ENCODE measurements at regions not wholly inside any gene's neighbourhood (a gene's known extent, or its start where the extent isn't known, plus 50 kb on each side); places are given as distances from the start of the nearest gene placed in this dataset.

DNA sequence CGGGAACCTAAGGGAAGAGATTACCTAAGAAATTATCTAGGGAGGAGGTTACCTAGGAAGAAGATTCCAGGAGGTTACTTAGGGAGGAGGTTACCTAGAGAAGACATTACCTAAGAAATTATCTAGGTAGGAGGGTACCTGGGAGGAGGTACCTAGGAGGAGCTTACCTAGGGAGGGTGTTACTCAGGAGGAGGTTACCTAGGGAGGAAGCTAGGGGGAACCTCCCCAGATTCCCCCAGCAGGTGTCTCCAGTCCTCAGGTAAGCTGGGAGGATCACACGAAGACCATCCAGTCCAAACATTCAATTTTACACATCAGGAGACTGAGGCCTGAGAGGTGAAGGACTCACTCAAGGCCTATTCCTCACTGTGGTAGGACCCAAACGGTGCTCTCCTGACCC, 482.8 kb downstream of the TBC1D22A start:
- DNase-seq (ENCODE audit: low spot score) (no peak), ATAC-seq (no peak)
- no peak overlapping the region for H3K27ac ChIP-seq (ENCODE audit: low read depth)
- H3K4me3 ChIP-seq = no peak overlapping the region
- no peaks in the 10 kb centered on the region for H3F3A ChIP-seq (replicated peaks; ENCODE audit: low read depth)
- Mint-ChIP-seq H3K4me1 (no peaks in the 10 kb centered on the region), H3K4me3 (no peak overlapping the region), H3K27ac (no peak overlapping the region), H3K27me3 (ENCODE audit: insufficient read depth, low read depth, poor library complexity) (peaks cover 4% of the 10 kb centered on the region), H3K9me3 (peaks cover 68% of the 10 kb centered on the region), H3K36me3 (ENCODE audit: low read depth) (peaks cover 44% of the 10 kb centered on the region)
- no peaks in the 10 kb centered on the region for H4K20me1 ChIP-seq (replicated peaks; ENCODE audit: insufficient read depth)
- H3K4me2 ChIP-seq = no peak overlapping the region
- H3K36me3 ChIP-seq (ENCODE audit: insufficient read depth) = peaks cover 9% of the 10 kb centered on the region
- TF ChIP-seq ZNF331 (CRISPR knock-in tag; IDR thresholded peaks at IDR 0.05; ENCODE audit: low read depth) (no peak), CREB1 (CRISPR knock-in tag; IDR thresholded peaks at IDR 0.05; ENCODE audit: low read depth) (no peak), EZH2 (IDR thresholded peaks at IDR 0.05; ENCODE audit: low read depth, unreplicated experiment) (no peak), STAT1 (IDR thresholded peaks at IDR 0.05; ENCODE audit: unreplicated experiment) (no peak), JUNB (IDR thresholded peaks at IDR 0.05; ENCODE audit: unreplicated experiment) (no peak), POLR2AphosphoS5 (IDR thresholded peaks at IDR 0.05; ENCODE audit: low read depth) (no peak), NANOG (IDR thresholded peaks at IDR 0.05; ENCODE audit: borderline replicate concordance) (no peak), CTCF (conservative IDR thresholded peaks at IDR 0.05; ENCODE audit: low read depth in 2 of 2) (no peak), ZNF114 (CRISPR knock-in tag; IDR thresholded peaks at IDR 0.05) (no peak), EZH2phosphoT487 (IDR thresholded peaks at IDR 0.05; ENCODE audit: unreplicated experiment) (no peak)
- TF ChIP-seq, protein P1, sequence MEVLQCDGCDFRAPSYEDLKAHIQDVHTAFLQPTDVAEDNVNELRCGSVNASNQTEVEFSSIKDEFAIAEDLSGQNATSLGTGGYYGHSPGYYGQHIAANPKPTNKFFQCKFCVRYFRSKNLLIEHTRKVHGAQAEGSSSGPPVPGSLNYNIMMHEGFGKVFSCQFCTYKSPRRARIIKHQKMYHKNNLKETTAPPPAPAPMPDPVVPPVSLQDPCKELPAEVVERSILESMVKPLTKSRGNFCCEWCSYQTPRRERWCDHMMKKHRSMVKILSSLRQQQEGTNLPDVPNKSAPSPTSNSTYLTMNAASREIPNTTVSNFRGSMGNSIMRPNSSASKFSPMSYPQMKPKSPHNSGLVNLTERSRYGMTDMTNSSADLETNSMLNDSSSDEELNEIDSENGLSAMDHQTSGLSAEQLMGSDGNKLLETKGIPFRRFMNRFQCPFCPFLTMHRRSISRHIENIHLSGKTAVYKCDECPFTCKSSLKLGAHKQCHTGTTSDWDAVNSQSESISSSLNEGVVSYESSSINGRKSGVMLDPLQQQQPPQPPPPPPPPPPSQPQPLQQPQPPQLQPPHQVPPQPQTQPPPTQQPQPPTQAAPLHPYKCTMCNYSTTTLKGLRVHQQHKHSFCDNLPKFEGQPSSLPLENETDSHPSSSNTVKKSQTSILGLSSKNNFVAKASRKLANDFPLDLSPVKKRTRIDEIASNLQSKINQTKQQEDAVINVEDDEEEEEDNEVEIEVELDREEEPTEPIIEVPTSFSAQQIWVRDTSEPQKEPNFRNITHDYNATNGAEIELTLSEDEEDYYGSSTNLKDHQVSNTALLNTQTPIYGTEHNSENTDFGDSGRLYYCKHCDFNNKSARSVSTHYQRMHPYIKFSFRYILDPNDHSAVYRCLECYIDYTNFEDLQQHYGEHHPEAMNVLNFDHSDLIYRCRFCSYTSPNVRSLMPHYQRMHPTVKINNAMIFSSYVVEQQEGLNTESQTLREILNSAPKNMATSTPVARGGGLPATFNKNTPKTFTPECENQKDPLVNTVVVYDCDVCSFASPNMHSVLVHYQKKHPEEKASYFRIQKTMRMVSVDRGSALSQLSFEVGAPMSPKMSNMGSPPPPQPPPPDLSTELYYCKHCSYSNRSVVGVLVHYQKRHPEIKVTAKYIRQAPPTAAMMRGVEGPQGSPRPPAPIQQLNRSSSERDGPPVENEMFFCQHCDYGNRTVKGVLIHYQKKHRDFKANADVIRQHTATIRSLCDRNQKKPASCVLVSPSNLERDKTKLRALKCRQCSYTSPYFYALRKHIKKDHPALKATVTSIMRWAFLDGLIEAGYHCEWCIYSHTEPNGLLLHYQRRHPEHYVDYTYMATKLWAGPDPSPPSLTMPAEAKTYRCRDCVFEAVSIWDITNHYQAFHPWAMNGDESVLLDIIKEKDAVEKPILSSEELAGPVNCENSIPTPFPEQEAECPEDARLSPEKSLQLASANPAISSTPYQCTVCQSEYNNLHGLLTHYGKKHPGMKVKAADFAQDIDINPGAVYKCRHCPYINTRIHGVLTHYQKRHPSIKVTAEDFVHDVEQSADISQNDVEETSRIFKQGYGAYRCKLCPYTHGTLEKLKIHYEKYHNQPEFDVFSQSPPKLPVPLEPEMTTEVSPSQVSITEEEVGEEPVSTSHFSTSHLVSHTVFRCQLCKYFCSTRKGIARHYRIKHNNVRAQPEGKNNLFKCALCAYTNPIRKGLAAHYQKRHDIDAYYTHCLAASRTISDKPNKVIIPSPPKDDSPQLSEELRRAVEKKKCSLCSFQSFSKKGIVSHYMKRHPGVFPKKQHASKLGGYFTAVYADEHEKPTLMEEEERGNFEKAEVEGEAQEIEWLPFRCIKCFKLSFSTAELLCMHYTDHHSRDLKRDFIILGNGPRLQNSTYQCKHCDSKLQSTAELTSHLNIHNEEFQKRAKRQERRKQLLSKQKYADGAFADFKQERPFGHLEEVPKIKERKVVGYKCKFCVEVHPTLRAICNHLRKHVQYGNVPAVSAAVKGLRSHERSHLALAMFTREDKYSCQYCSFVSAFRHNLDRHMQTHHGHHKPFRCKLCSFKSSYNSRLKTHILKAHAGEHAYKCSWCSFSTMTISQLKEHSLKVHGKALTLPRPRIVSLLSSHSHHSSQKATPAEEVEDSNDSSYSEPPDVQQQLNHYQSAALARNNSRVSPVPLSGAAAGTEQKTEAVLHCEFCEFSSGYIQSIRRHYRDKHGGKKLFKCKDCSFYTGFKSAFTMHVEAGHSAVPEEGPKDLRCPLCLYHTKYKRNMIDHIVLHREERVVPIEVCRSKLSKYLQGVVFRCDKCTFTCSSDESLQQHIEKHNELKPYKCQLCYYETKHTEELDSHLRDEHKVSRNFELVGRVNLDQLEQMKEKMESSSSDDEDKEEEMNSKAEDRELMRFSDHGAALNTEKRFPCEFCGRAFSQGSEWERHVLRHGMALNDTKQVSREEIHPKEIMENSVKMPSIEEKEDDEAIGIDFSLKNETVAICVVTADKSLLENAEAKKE (CRISPR knock-in tag; IDR thresholded peaks at IDR 0.05) = no peak
- TF ChIP-seq, protein P2, sequence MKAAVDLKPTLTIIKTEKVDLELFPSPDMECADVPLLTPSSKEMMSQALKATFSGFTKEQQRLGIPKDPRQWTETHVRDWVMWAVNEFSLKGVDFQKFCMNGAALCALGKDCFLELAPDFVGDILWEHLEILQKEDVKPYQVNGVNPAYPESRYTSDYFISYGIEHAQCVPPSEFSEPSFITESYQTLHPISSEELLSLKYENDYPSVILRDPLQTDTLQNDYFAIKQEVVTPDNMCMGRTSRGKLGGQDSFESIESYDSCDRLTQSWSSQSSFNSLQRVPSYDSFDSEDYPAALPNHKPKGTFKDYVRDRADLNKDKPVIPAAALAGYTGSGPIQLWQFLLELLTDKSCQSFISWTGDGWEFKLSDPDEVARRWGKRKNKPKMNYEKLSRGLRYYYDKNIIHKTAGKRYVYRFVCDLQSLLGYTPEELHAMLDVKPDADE (IDR thresholded peaks at IDR 0.05) = no peak
- TF ChIP-seq, protein P3, sequence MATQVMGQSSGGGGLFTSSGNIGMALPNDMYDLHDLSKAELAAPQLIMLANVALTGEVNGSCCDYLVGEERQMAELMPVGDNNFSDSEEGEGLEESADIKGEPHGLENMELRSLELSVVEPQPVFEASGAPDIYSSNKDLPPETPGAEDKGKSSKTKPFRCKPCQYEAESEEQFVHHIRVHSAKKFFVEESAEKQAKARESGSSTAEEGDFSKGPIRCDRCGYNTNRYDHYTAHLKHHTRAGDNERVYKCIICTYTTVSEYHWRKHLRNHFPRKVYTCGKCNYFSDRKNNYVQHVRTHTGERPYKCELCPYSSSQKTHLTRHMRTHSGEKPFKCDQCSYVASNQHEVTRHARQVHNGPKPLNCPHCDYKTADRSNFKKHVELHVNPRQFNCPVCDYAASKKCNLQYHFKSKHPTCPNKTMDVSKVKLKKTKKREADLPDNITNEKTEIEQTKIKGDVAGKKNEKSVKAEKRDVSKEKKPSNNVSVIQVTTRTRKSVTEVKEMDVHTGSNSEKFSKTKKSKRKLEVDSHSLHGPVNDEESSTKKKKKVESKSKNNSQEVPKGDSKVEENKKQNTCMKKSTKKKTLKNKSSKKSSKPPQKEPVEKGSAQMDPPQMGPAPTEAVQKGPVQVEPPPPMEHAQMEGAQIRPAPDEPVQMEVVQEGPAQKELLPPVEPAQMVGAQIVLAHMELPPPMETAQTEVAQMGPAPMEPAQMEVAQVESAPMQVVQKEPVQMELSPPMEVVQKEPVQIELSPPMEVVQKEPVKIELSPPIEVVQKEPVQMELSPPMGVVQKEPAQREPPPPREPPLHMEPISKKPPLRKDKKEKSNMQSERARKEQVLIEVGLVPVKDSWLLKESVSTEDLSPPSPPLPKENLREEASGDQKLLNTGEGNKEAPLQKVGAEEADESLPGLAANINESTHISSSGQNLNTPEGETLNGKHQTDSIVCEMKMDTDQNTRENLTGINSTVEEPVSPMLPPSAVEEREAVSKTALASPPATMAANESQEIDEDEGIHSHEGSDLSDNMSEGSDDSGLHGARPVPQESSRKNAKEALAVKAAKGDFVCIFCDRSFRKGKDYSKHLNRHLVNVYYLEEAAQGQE (IDR thresholded peaks at IDR 0.05; ENCODE audit: unreplicated experiment) = no peak
- no peaks in the 10 kb centered on the region for H3K9me2 ChIP-seq (ENCODE audit: insufficient read depth)
- no peak overlapping the region for H2AFZ ChIP-seq
- no peaks in the 10 kb centered on the region for H3K27me3 ChIP-seq (ENCODE audit: insufficient read depth)
- H3K79me2 ChIP-seq (replicated peaks; ENCODE audit: insufficient read depth) = no peaks in the 10 kb centered on the region
- no peaks in the 10 kb centered on the region for H3K4me1 ChIP-seq (ENCODE audit: insufficient read depth)

All from GM23338 (cell line).